Endothelial cell of umbilical vein (primary cell): ENCODE measurements at regions not wholly inside any gene's neighbourhood (a gene's known extent, or its start where the extent isn't known, plus 50 kb on each side); places are given as distances from the start of the nearest gene placed in this dataset.

ENCODE experiments used
- BruUV-seq: library from RNA; stranded (reverse); fragments of 400-500 nt; replicated peaks from 2 replicates; lab custom pipeline; 2021; lab: Mats Ljungman, UMichigan
- CTCF ChIA-PET: fragments of 300-600, 350-600 bp; sonication (Branson Sonifier 250); formaldehyde crosslinking; loops from one replicate; lab custom pipeline; 2021; ENCODE audit warnings: antibody characterized with exemption, inconsistent platforms; lab: Charles Lee
- POLR2A ChIA-PET: fragments of 300-600, 350-600 bp; sonication (Branson Sonifier 250); formaldehyde crosslinking; loops from one replicate; lab custom pipeline; 2021; ENCODE audit warnings: antibody characterized with exemption, inconsistent platforms; lab: Charles Lee
- DNase-seq: peaks from one replicate; pipeline ENCODE4 v3.0.0-alpha.2; 2011; ENCODE audit warnings: low read depth, low spot score
- FAIRE-seq: peaks from 2 replicates; lab custom pipeline; 2011; peaks lifted over from hg19 to GRCh38; lab: Jason Lieb, UNC
- H2AFZ ChIP-seq: 2 replicates; pipeline ENCODE4 v1.6.0; 2012; ENCODE audit warnings: low read depth, low read length, control low read depth, inconsistent platforms
- H3K27ac ChIP-seq: 2 replicates; pipeline ENCODE4 v1.5.1; 2011; ENCODE audit warnings: low read depth, mild to moderate bottlenecking, control low read depth, low read length, moderate library complexity; ENCODE audit not compliant: insufficient read depth
- H3K27me3 ChIP-seq, 2 experiments: 2 replicates each; pipeline versions ENCODE4 v1.6.0 to v1.6.1; 2011; ENCODE audit warnings: low read length in 2 of 2, mixed read lengths in 1 of 2; ENCODE audit not compliant: control insufficient read depth in 2 of 2, insufficient read depth in 2 of 2
- H3K36me3 ChIP-seq, 2 experiments: 2 replicates in 1 of 2; 3 replicates in 1 of 2; pipeline ENCODE4 v1.5.1; 2011; ENCODE audit warnings: low read length in 2 of 2, mild to moderate bottlenecking in 1 of 2, moderate library complexity in 1 of 2; ENCODE audit not compliant: control insufficient read depth in 2 of 2, insufficient read depth in 2 of 2; ENCODE audit errors: extremely low read depth in 1 of 2
- H3K4me1 ChIP-seq: 3 replicates; pipeline ENCODE4 v1.5.1; 2011; ENCODE audit warnings: mild to moderate bottlenecking, low read length; ENCODE audit not compliant: control insufficient read depth, insufficient read depth; ENCODE audit errors: extremely low read depth
- H3K4me2 ChIP-seq: 2 replicates; pipeline ENCODE4 v1.6.1; 2011; ENCODE audit warnings: low read length, control low read depth, mixed read lengths; ENCODE audit not compliant: insufficient read depth
- H3K4me3 ChIP-seq, 3 experiments: fragments of 200-600 bp in 1 of 3; sonication (generic), shearing (Covaris generic) in 1 of 3; replicated peaks in 1 of 3; 2 replicates each; pipeline ENCODE4 v1.5.1; 2011 to 2016; ENCODE audit warnings: control low read depth in 3 of 3, low read length in 3 of 3, mild to moderate bottlenecking in 2 of 3, inconsistent platforms in 1 of 3, low read depth in 1 of 3, moderate library complexity in 1 of 3; ENCODE audit not compliant: insufficient read depth in 1 of 3
- H3K79me2 ChIP-seq: 2 replicates; pipeline ENCODE4 v1.6.0; 2012; ENCODE audit warnings: low read length, inconsistent platforms; ENCODE audit not compliant: control insufficient read depth, insufficient read depth
- H3K9ac ChIP-seq: replicated peaks from 2 replicates; pipeline ENCODE3; 2011; ENCODE audit warnings: low read length, control low read depth; ENCODE audit not compliant: insufficient read depth; ENCODE audit errors: extremely low read depth
- H3K9me1 ChIP-seq: replicated peaks from 3 replicates; pipeline ENCODE4 v1.6.0; 2011; ENCODE audit warnings: mild to moderate bottlenecking, low read length; ENCODE audit not compliant: control insufficient read depth, insufficient read depth; ENCODE audit errors: extremely low read depth
- H3K9me3 ChIP-seq: replicated peaks from 2 replicates; pipeline ENCODE4 v1.5.1; 2012; ENCODE audit warnings: low read length, inconsistent platforms; ENCODE audit not compliant: control insufficient read depth, insufficient read depth
- H4K20me1 ChIP-seq: replicated peaks from 2 replicates; pipeline ENCODE3; 2011; ENCODE audit warnings: mild to moderate bottlenecking, low read length; ENCODE audit not compliant: control insufficient read depth, insufficient read depth; ENCODE audit errors: extremely low read depth
- CTCF ChIP-seq, 2 donors: IDR thresholded peaks; 1 replicate in 1 of 2; 2 replicates in 1 of 2; pipeline ENCODE4 v1.5.1; 2011; ENCODE audit warnings: low read length in 2 of 2, mild to moderate bottlenecking in 2 of 2, moderate library complexity in 2 of 2, control low read depth in 1 of 2, inconsistent platforms in 1 of 2, low read depth in 1 of 2; ENCODE audit not compliant: insufficient read depth in 1 of 2; ENCODE audit errors: extremely low read depth in 1 of 2
- EZH2 ChIP-seq: IDR thresholded peaks from 2 replicates; pipeline ENCODE4 v1.6.1; 2012; ENCODE audit warnings: borderline replicate concordance, low read depth, mild to moderate bottlenecking, moderate library complexity, low read length, inconsistent platforms; ENCODE audit not compliant: severe bottlenecking
- FOS ChIP-seq: IDR thresholded peaks from 2 replicates; pipeline ENCODE4 v1.6.1; 2011; ENCODE audit warnings: mild to moderate bottlenecking, low read length, moderate library complexity, borderline replicate concordance; ENCODE audit not compliant: insufficient read depth
- GATA2 ChIP-seq: IDR thresholded peaks from 2 replicates; pipeline ENCODE4 v1.7.0; 2011; ENCODE audit warnings: low read depth, mild to moderate bottlenecking, moderate library complexity, mixed read lengths, low read length; ENCODE audit not compliant: insufficient read length, insufficient read depth
- JUN ChIP-seq: IDR thresholded peaks from 2 replicates; pipeline ENCODE4 v1.6.1; 2011; ENCODE audit warnings: borderline replicate concordance, low read depth; ENCODE audit not compliant: insufficient read length, insufficient read depth
- MAX ChIP-seq: IDR thresholded peaks from 2 replicates; pipeline ENCODE4 v1.6.1; 2011; ENCODE audit not compliant: insufficient read depth, insufficient read length
- MYC ChIP-seq: IDR thresholded peaks from one replicate; pipeline ENCODE4 v1.6.1; 2011; ENCODE audit warnings: mild to moderate bottlenecking, low read depth, low read length
- POLR2A ChIP-seq: IDR thresholded peaks from 2 replicates; pipeline ENCODE4 v1.6.1; 2012; ENCODE audit warnings: low read depth, mild to moderate bottlenecking, control low read depth, low read length
- POLR2AphosphoS5 ChIP-seq: IDR thresholded peaks from 2 replicates; pipeline ENCODE4 v1.6.1; 2012; ENCODE audit warnings: low read depth, mild to moderate bottlenecking, control low read depth, low read length, moderate library complexity; ENCODE audit not compliant: insufficient read depth
- dilution Hi-C: fragments of 300-500 bp; cut with MboI; formaldehyde crosslinking; loops from one replicate; pipeline ENCODE4 v1.15.0; 2019; ENCODE audit warnings: low sequenced_read_pairs; ENCODE audit not compliant: extremely low pct_ligation_motif_present
- intact Hi-C: fragments of 100-400 bp; cut with micrococcal nuclease; formaldehyde crosslinking; loops from one replicate; pipeline ENCODE4 v1.10.0; 2022

- no peaks in the 10 kb centered on the region for H3K9me3 ChIP-seq
- H3K4me1 ChIP-seq: no peaks in the 10 kb centered on the region
- FAIRE-seq: no peak
These were observed 66.7 kb upstream of the PRPS1 start for GRCh38 chrX:107561468-107562215.

GRCh38 chrX:107562482-107562881 is 65.8 kb upstream of the PRPS1 start:
- TF ChIP-seq MAX: no peak
- TF ChIP-seq EZH2: no peak
- no peak for TF ChIP-seq GATA2
- no peak for TF ChIP-seq JUN
- TF ChIP-seq POLR2AphosphoS5: no peak
- no peak for TF ChIP-seq CTCF (IDR thresholded peaks at IDR 0.05; ENCODE audit: extremely low read depth in 1 of 2, insufficient read depth in 1 of 2, low read depth in 1 of 2, low read length in 2 of 2)
- TF ChIP-seq FOS: no peak
- no peak for TF ChIP-seq MYC
- no peak for TF ChIP-seq POLR2A
- ChIA-PET POLR2A (no interaction called here), CTCF (interaction anchor here (0.9 kb wide), 1 partner anchor 24 kb away, joined by 4 read pairs; no protein-coding TSS in a partner anchor)
- Histone ChIP-seq H3K9me1 (no peaks in the 10 kb centered on the region), H3K9ac (no peak overlapping the region), H3K4me1 (no peaks in the 10 kb centered on the region), H3K79me2 (no peaks in the 10 kb centered on the region), H3K27ac (no peak overlapping the region), H3K4me2 (no peak overlapping the region), H3K27me3 (no peaks in the 10 kb centered on the region), H4K20me1 (no peaks in the 10 kb centered on the region), H3K36me3 (no peaks in the 10 kb centered on the region), H2AFZ (no peak overlapping the region), H3K9me3 (no peaks in the 10 kb centered on the region), H3K4me3 (no peak overlapping the region)
- dilution Hi-C loops (no loop called here), intact Hi-C loops (no loop called here)
- no peak for FAIRE-seq
- no TSS peak for BruUV-seq
- DNase-seq: no peak

More at GRCh38 chrX:107561468-107562215, 66.7 kb upstream of the PRPS1 start:
- Histone ChIP-seq H3K36me3 (no peaks in the 10 kb centered on the region), H3K27ac (no peak overlapping the region), H3K4me3 (no peak overlapping the region), H3K79me2 (no peaks in the 10 kb centered on the region), H4K20me1 (no peaks in the 10 kb centered on the region), H3K9ac (no peak overlapping the region), H3K4me2 (no peak overlapping the region), H2AFZ (no peak overlapping the region), H3K27me3 (no peaks in the 10 kb centered on the region), H3K9me1 (no peaks in the 10 kb centered on the region)
- ChIA-PET POLR2A (no interaction called here), CTCF (no interaction called here)
- TF ChIP-seq POLR2A (no peak), FOS (no peak), MYC (no peak), JUN (no peak), EZH2 (no peak)
- DNase-seq: no peak
- dilution Hi-C loops: no loop called here
- BruUV-seq: no TSS peak
- intact Hi-C loops: no loop called here
